Spleen (tissue), 11 donors: ENCODE measurements at regions not wholly inside any gene's neighbourhood (a gene's known extent, or its start where the extent isn't known, plus 50 kb on each side); places are given as distances from the start of the nearest gene placed in this dataset.

Experiments
- DNase-seq: peaks from one replicate; pipeline ENCODE4 v3.0.0-alpha.2; 2020
- H3K27ac ChIP-seq, 8 donors: fragments of 200-600 bp; sonication (generic) in 7 of 8; 1 replicate in 4 of 8; 2 replicates in 4 of 8; pipeline versions ENCODE4 v1.5.0 to v1.8.0; 2016 to 2021; ENCODE audit warnings: inconsistent platforms in 4 of 8, mild to moderate bottlenecking in 4 of 8, moderate library complexity in 1 of 8
- H3K27me3 ChIP-seq, 7 donors: fragments of 200-600 bp; sonication (generic) in 6 of 7; replicated peaks in 1 of 7; 1 replicate in 4 of 7; 2 replicates in 3 of 7; pipeline versions ENCODE4 v1.5.0 to v1.8.0; 2016 to 2021; ENCODE audit warnings: inconsistent platforms in 3 of 7, mild to moderate bottlenecking in 1 of 7
- H3K36me3 ChIP-seq, 6 donors: fragments of 200-600 bp; sonication (generic) in 5 of 6; 1 replicate in 4 of 6; 2 replicates in 2 of 6; pipeline versions ENCODE4 v1.5.0 to v1.8.0; 2016 to 2021; ENCODE audit warnings: inconsistent platforms in 2 of 6
- H3K4me1 ChIP-seq, 6 donors: fragments of 200-600 bp; sonication (generic) in 5 of 6; 1 replicate in 3 of 6; 2 replicates in 3 of 6; pipeline versions ENCODE4 v1.5.0 to v1.8.0; 2016 to 2021; ENCODE audit warnings: inconsistent platforms in 3 of 6
- H3K4me3 ChIP-seq, 8 donors: fragments of 200-600 bp; sonication (generic) in 7 of 8; 1 replicate in 4 of 8; 2 replicates in 4 of 8; pipeline versions ENCODE4 v1.5.0 to v1.8.0; 2016 to 2021; ENCODE audit warnings: inconsistent platforms in 4 of 8, mild to moderate bottlenecking in 4 of 8, moderate library complexity in 2 of 8
- H3K9me3 ChIP-seq, 8 donors: fragments of 200-600 bp; sonication (generic) in 7 of 8; 1 replicate in 4 of 8; 2 replicates in 4 of 8; pipeline versions ENCODE4 v1.5.0 to v1.8.0; 2016 to 2021; ENCODE audit warnings: inconsistent platforms in 4 of 8
- CTCF ChIP-seq, 11 experiments: fragments of 200-600 bp in 7 of 11; fragments of 450-650 bp in 4 of 11; sonication (generic) in 4 of 11; IDR thresholded peaks in 8 of 11; conservative IDR thresholded peaks in 3 of 11; 1 replicate in 7 of 11; 2 replicates in 4 of 11; pipeline versions ENCODE4 v1.4.0 to v1.8.0; 2016 to 2021; ENCODE audit warnings: antibody characterized with exemption in 11 of 11, inconsistent platforms in 4 of 11, mild to moderate bottlenecking in 1 of 11
- POLR2A ChIP-seq, 3 donors: fragments of 450-650 bp; IDR thresholded peaks; one replicate each; pipeline ENCODE4 v1.5.1; 2017; ENCODE audit warnings: antibody characterized with exemption in 3 of 3, mild to moderate bottlenecking in 1 of 3
- POLR2AphosphoS5 ChIP-seq, 3 donors: sonication (generic); formaldehyde crosslinking; IDR thresholded peaks; one replicate each; pipeline ENCODE4 v1.5.1; 2017; ENCODE audit warnings: antibody characterized with exemption in 3 of 3
- WGBS, 5 donors: extraction: QIAGEN DNeasy Blood & Tissue Kit in 3 of 5; methylation state at CpG; one replicate each; pipeline versions ENCODE4 v1.1.5 to v1.1.7; 2013 to 2018; 5-methylcytosine and 5-hydroxymethylcytosine counted together
- intact Hi-C: fragments of 100-400 bp; cut with DNase I; formaldehyde crosslinking; loops from one replicate; pipeline ENCODE4 v1.15.0; 2023; ENCODE audit warnings: low total_unique reads
- donor health status: healthy with polysubstance abuse.
- donor health status: DM: no; HTN: no; CAD: no; lungs with moderate emphysema.
- donor health status: DM: no; HTN: no; CAD: no.
- donor health status: Bipolar disorder and iron deficiency.
- donor health status: healthy.
- donor health status: DM: no; HTN: no; CAD: no.
- donor health status: DM: yes; HTN: yes; CAD: no.

DNA sequence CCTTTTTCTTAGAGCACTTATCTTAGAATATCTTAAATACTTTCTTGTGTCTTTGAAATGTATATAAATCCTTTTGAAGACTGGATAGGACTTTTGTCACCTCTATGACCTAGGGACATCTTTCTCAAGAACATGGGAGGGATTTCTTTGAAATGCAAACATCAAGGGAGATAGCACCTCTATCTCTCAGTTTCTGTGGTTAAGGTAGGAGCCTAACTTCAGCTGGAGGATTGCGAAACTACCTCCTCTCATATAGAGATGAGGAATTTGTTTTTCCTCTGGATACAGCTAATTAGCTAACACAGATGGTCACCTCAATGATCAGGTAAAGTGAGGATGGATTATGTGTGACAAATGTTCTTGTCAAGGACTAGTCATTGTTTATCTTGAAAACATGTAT, 631.3 kb upstream of the IMPG1 start:
- no peaks in the 10 kb centered on the region for H3K27me3 ChIP-seq
- DNase-seq: no peak
- no peaks in the 10 kb centered on the region for H3K4me1 ChIP-seq
- intact Hi-C loops: no loop called here
- no peaks in the 10 kb centered on the region for H3K36me3 ChIP-seq
- H3K9me3 ChIP-seq: no peaks in the 10 kb centered on the region
- TF ChIP-seq CTCF (IDR thresholded peaks at IDR 0.05 in 8 of 11, conservative IDR thresholded peaks at IDR 0.05 in 3 of 11): no peak
- no peak for TF ChIP-seq POLR2A (IDR thresholded peaks at IDR 0.05)
- TF ChIP-seq POLR2AphosphoS5 (IDR thresholded peaks at IDR 0.05): no peak
- no peak overlapping the region for H3K27ac ChIP-seq
- whole genome bisulfite sequencing, 5 donors: 77 to 90% (median 83%) methylated on average over 1 of the region's 1 CpG
- no peak overlapping the region for H3K4me3 ChIP-seq

GRCh38 chr6:76703285-76703684, 630.8 kb upstream of the IMPG1 start:
- no peak overlapping the region for H3K27ac ChIP-seq
- H3K27me3 ChIP-seq: no peaks in the 10 kb centered on the region
- H3K4me3 ChIP-seq: no peak overlapping the region
- no peaks in the 10 kb centered on the region for H3K9me3 ChIP-seq
- no peaks in the 10 kb centered on the region for H3K36me3 ChIP-seq
- WGBS, 5 donors: 85 to 97% (median 94%) methylated on average over 2 of the region's 2 CpGs
- intact Hi-C loops: no loop called here
- no peak for DNase-seq
- no peaks in the 10 kb centered on the region for H3K4me1 ChIP-seq
- no peak for TF ChIP-seq POLR2AphosphoS5 (IDR thresholded peaks at IDR 0.05)
- TF ChIP-seq CTCF (IDR thresholded peaks at IDR 0.05 in 8 of 11, conservative IDR thresholded peaks at IDR 0.05 in 3 of 11): no peak
- no peak for TF ChIP-seq POLR2A (IDR thresholded peaks at IDR 0.05)

DNA sequence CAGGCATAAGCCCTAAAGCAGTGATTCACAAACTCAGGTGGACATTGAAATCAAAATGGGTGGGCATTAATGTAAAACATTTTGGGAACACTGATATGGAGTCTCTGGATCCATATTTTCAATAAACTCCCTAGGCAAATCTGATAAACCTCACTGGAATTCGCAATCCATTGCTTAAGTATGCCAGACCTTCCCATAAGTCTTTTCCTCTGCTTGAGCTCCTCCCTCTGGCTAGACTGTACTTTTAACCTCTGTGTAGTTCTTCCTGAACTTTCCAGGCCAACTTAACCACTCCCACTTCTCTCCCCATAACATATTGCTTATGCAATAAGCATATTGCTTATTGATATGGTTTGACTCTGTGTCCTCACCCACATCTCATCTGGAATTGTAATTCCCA, 629.7 kb upstream of the IMPG1 start:
- intact Hi-C loops: no loop called here
- no peaks in the 10 kb centered on the region for H3K36me3 ChIP-seq
- no peak overlapping the region for H3K4me3 ChIP-seq
- no peaks in the 10 kb centered on the region for H3K9me3 ChIP-seq
- TF ChIP-seq POLR2AphosphoS5 (IDR thresholded peaks at IDR 0.05) (no peak), POLR2A (IDR thresholded peaks at IDR 0.05) (no peak), CTCF (IDR thresholded peaks at IDR 0.05 in 8 of 11, conservative IDR thresholded peaks at IDR 0.05 in 3 of 11) (no peak)
- H3K4me1 ChIP-seq: no peaks in the 10 kb centered on the region
- no peaks in the 10 kb centered on the region for H3K27me3 ChIP-seq
- no peak for DNase-seq
- WGBS, 5 donors: 48 to 87% (median 79%) methylated on average over 1 of the region's 1 CpG
- H3K27ac ChIP-seq: no peak overlapping the region

DNA sequence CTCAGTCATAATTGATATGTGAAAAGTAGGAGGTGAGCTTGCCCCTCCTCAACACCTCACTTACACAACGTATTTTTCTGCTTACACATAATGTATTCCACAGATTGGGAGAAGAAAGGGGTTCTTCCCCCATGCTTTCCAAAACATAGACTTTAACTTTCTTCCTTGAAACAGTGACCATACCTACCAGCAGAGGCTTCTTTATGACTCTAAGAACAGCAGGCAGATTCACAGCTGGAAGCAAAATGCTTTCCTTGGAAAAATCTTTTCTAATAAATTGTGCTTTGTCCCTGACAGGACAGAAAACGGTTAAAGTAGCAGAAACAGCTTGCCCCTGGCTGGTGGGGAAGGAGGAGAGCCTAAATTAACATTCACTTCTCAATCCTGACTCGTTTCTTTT, 629.1 kb upstream of the IMPG1 start:
- H3K27ac ChIP-seq: no peak overlapping the region
- no peaks in the 10 kb centered on the region for H3K9me3 ChIP-seq
- H3K4me3 ChIP-seq: no peak overlapping the region
- intact Hi-C loops: no loop called here
- 41 to 58% (median 44%) methylated on average over 3 of the region's 3 CpGs for WGBS, 5 donors
- no peaks in the 10 kb centered on the region for H3K27me3 ChIP-seq
- no peak for TF ChIP-seq POLR2A (IDR thresholded peaks at IDR 0.05)
- TF ChIP-seq POLR2AphosphoS5 (IDR thresholded peaks at IDR 0.05): no peak
- TF ChIP-seq CTCF (IDR thresholded peaks at IDR 0.05 in 8 of 11, conservative IDR thresholded peaks at IDR 0.05 in 3 of 11): no peak
- no peak for DNase-seq
- no peaks in the 10 kb centered on the region for H3K36me3 ChIP-seq
- no peaks in the 10 kb centered on the region for H3K4me1 ChIP-seq
